ENCODE measurements at regions not wholly inside any gene's neighbourhood (a gene's known extent, or its start where the extent isn't known, plus 50 kb on each side); places are given as distances from the start of the nearest gene placed in this dataset.
A peak's percentile ranks its signal among the peaks of the same experiment; 100 is the strongest.
"Not testable (repeated sequence)": the region's sequence is repeated elsewhere in the genome, so short reads cannot be mapped to it uniquely, and the experiment has no call there.

GRCh38 chr9:97791542-97791941 is 61.5 kb upstream of the FOXE1 start:
- no peaks in the 10 kb centered on the region for H4K20me1 ChIP-seq (ENCODE audit: insufficient read depth, poor library complexity, severe bottlenecking)
- WGBS (ENCODE audit: low lambda C conversion rate, missing lambda C conversion rate) = 73% methylated on average over 4 of the region's 4 CpGs
- no peaks in the 10 kb centered on the region for H3K9me3 ChIP-seq (ENCODE audit: low read depth)
- H3K4me2 ChIP-seq = no peak overlapping the region
- no peaks in the 10 kb centered on the region for H3K36me3 ChIP-seq (replicated peaks; ENCODE audit: insufficient read depth, low read depth)
- no peaks in the 10 kb centered on the region for H3K79me2 ChIP-seq
- no peak overlapping the region for H3K27ac ChIP-seq
- no peak for DNase-seq (ENCODE audit: low spot score)
- no peak overlapping the region for H3K4me3 ChIP-seq
- H3K4me1 ChIP-seq (ENCODE audit: insufficient read depth) = peaks cover 6% of the 10 kb centered on the region
- TF ChIP-seq CTCF (IDR thresholded peaks at IDR 0.05; ENCODE audit: poor library complexity) = no peak
- TF ChIP-seq EZH2phosphoT487 (IDR thresholded peaks at IDR 0.05; ENCODE audit: low read depth, severe bottlenecking, unreplicated experiment) = no peak
- no peak for TF ChIP-seq EZH2 (IDR thresholded peaks at IDR 0.05; ENCODE audit: borderline replicate concordance)
- no peaks in the 10 kb centered on the region for H3K9me2 ChIP-seq (replicated peaks; ENCODE audit: insufficient read depth)
- H2AFZ ChIP-seq = no peak overlapping the region
- no peaks in the 10 kb centered on the region for H3K27me3 ChIP-seq

- H3K4me1 ChIP-seq (ENCODE audit: insufficient read depth) = peaks cover 6% of the 10 kb centered on the region
- 74% methylated on average over 1 of the region's 1 CpG for WGBS (ENCODE audit: low lambda C conversion rate, missing lambda C conversion rate)
- no peaks in the 10 kb centered on the region for H3K9me3 ChIP-seq (ENCODE audit: low read depth)
- TF ChIP-seq EZH2phosphoT487 (IDR thresholded peaks at IDR 0.05; ENCODE audit: low read depth, severe bottlenecking, unreplicated experiment) = no peak
- no peak for TF ChIP-seq EZH2 (IDR thresholded peaks at IDR 0.05; ENCODE audit: borderline replicate concordance)
- no peak for TF ChIP-seq CTCF (IDR thresholded peaks at IDR 0.05; ENCODE audit: poor library complexity)
- no peaks in the 10 kb centered on the region for H3K27me3 ChIP-seq
- H3K4me2 ChIP-seq = no peak overlapping the region
- peak overlapping the region; percentile 52 for H3K27ac ChIP-seq
- H3K9me2 ChIP-seq (replicated peaks; ENCODE audit: insufficient read depth) = no peaks in the 10 kb centered on the region
- no peaks in the 10 kb centered on the region for H3K36me3 ChIP-seq (replicated peaks; ENCODE audit: insufficient read depth, low read depth)
- no peak overlapping the region for H2AFZ ChIP-seq
- H4K20me1 ChIP-seq (ENCODE audit: insufficient read depth, poor library complexity, severe bottlenecking) = no peaks in the 10 kb centered on the region
- no peak for DNase-seq (ENCODE audit: low spot score)
- no peaks in the 10 kb centered on the region for H3K79me2 ChIP-seq
- H3K4me3 ChIP-seq = no peak overlapping the region
These were observed 60.0 kb upstream of the FOXE1 start for GRCh38 chr9:97793067-97793466.

- peaks cover 6% of the 10 kb centered on the region for H3K4me1 ChIP-seq (ENCODE audit: insufficient read depth)
- no peak overlapping the region for H2AFZ ChIP-seq
- H3K4me3 ChIP-seq = no peak overlapping the region
- H3K9me2 ChIP-seq (replicated peaks; ENCODE audit: insufficient read depth) = no peaks in the 10 kb centered on the region
- TF ChIP-seq EZH2 (IDR thresholded peaks at IDR 0.05; ENCODE audit: borderline replicate concordance) (no peak), EZH2phosphoT487 (IDR thresholded peaks at IDR 0.05; ENCODE audit: low read depth, severe bottlenecking, unreplicated experiment) (no peak), CTCF (IDR thresholded peaks at IDR 0.05; ENCODE audit: poor library complexity) (no peak)
- no peaks in the 10 kb centered on the region for H4K20me1 ChIP-seq (ENCODE audit: insufficient read depth, poor library complexity, severe bottlenecking)
- no peaks in the 10 kb centered on the region for H3K79me2 ChIP-seq
- no peak overlapping the region for H3K4me2 ChIP-seq
- no peak overlapping the region for H3K27ac ChIP-seq
- no peak for DNase-seq (ENCODE audit: low spot score)
- H3K36me3 ChIP-seq (replicated peaks; ENCODE audit: insufficient read depth, low read depth) = no peaks in the 10 kb centered on the region
- no peaks in the 10 kb centered on the region for H3K9me3 ChIP-seq (ENCODE audit: low read depth)
- 80% methylated on average over 1 of the region's 1 CpG for WGBS (ENCODE audit: low lambda C conversion rate, missing lambda C conversion rate)
- H3K27me3 ChIP-seq = no peaks in the 10 kb centered on the region
These were observed 58.4 kb upstream of the FOXE1 start for GRCh38 chr9:97794666-97795065.

GRCh38 chr9:97796176-97796575 is 56.9 kb upstream of the FOXE1 start:
- not testable (repeated sequence) for H3K4me2 ChIP-seq; H3K9me3 ChIP-seq (ENCODE audit: low read depth); H3K79me2 ChIP-seq; DNase-seq (ENCODE audit: low spot score); H4K20me1 ChIP-seq (ENCODE audit: insufficient read depth, poor library complexity, severe bottlenecking); H3K27ac ChIP-seq; H3K4me1 ChIP-seq (ENCODE audit: insufficient read depth); H3K4me3 ChIP-seq; H3K27me3 ChIP-seq; H3K36me3 ChIP-seq (replicated peaks; ENCODE audit: insufficient read depth, low read depth); H3K9me2 ChIP-seq (replicated peaks; ENCODE audit: insufficient read depth); H2AFZ ChIP-seq
- 94% methylated on average over 3 of the region's 30 CpGs for WGBS (ENCODE audit: low lambda C conversion rate, missing lambda C conversion rate)

Data from hepatocyte (in vitro differentiated cells).